OCI-LY7 (cell line): ENCODE measurements at regions not wholly inside any gene's neighbourhood (a gene's known extent, or its start where the extent isn't known, plus 50 kb on each side); places are given as distances from the start of the nearest gene placed in this dataset.

Experiments
- BruUV-seq: library from RNA; stranded (reverse); fragments of 400-500 nt; replicated peaks from 2 replicates; lab custom pipeline; 2021; lab: Mats Ljungman, UMichigan
- CTCF ChIA-PET: fragments of 300-600 bp; sonication (Branson Sonifier 250); formaldehyde crosslinking; loops from one replicate; lab custom pipeline; 2022; ENCODE audit warnings: antibody characterized with exemption; ENCODE audit not compliant: unreplicated experiment; lab: Charles Lee
- POLR2A ChIA-PET: fragments of 300-600 bp; sonication (Branson Sonifier 250); formaldehyde crosslinking; loops from one replicate; lab custom pipeline; 2022; ENCODE audit warnings: antibody characterized with exemption; lab: Charles Lee
- DNase-seq: peaks from one replicate; pipeline ENCODE4 v3.0.0-alpha.2; 2015; ENCODE audit warnings: low spot score
- H2AFZ ChIP-seq: fragments of 200-600 bp; sonication (generic), shearing (Covaris generic); 2 replicates; pipeline ENCODE4 v1.6.1; 2014; ENCODE audit warnings: mild to moderate bottlenecking, antibody characterized with exemption, low read length, moderate library complexity
- H3K27ac ChIP-seq: fragments of 200-600 bp; sonication (generic); 2 replicates; pipeline ENCODE4 v1.5.1; 2014; ENCODE audit warnings: mixed run types, low read depth, mild to moderate bottlenecking, moderate library complexity, low read length, inconsistent platforms; ENCODE audit not compliant: poor library complexity, severe bottlenecking
- H3K36me3 ChIP-seq: fragments of 200-600 bp; sonication (generic); 2 replicates; pipeline ENCODE4 v1.6.1; 2014; ENCODE audit warnings: mild to moderate bottlenecking, antibody characterized with exemption, low read length, moderate library complexity, mixed read lengths; ENCODE audit not compliant: insufficient read depth
- H3K4me1 ChIP-seq: fragments of 200-600 bp; sonication (generic); 2 replicates; pipeline ENCODE4 v1.5.1; 2014; ENCODE audit warnings: mild to moderate bottlenecking, low read length; ENCODE audit not compliant: insufficient read depth, poor library complexity, severe bottlenecking
- H3K4me2 ChIP-seq: fragments of 200-600 bp; sonication (generic); 2 replicates; pipeline ENCODE4 v1.6.1; 2014; ENCODE audit warnings: mild to moderate bottlenecking, low read length
- H3K4me3 ChIP-seq: fragments of 200-600 bp; sonication (generic); 2 replicates; pipeline ENCODE4 v1.5.1; 2014; ENCODE audit warnings: mild to moderate bottlenecking, low read depth, low read length; ENCODE audit not compliant: poor library complexity, severe bottlenecking
- H3K79me2 ChIP-seq: fragments of 200-600 bp; sonication (generic); 2 replicates; pipeline ENCODE4 v1.6.1; 2016; ENCODE audit warnings: low read depth, mild to moderate bottlenecking, low read length, moderate library complexity, mixed read lengths; ENCODE audit not compliant: insufficient read depth
- H3K9me2 ChIP-seq: fragments of 200-600 bp; sonication (generic); 2 replicates; pipeline ENCODE4 v1.6.1; 2016; ENCODE audit warnings: mild to moderate bottlenecking, low read length, mixed read lengths; ENCODE audit not compliant: insufficient read depth
- H3K9me3 ChIP-seq: fragments of 200-600 bp; sonication (generic); 2 replicates; pipeline ENCODE4 v1.6.1; 2014; ENCODE audit warnings: mild to moderate bottlenecking, mixed run types, low read length, mixed read lengths
- H4K20me1 ChIP-seq: fragments of 200-600 bp; sonication (generic); 2 replicates; pipeline ENCODE4 v1.6.1; 2014; ENCODE audit warnings: mild to moderate bottlenecking, antibody characterized with exemption, low read length, moderate library complexity, mixed read lengths; ENCODE audit not compliant: insufficient read depth
- EZH2phosphoT487 ChIP-seq: fragments of 200-600 bp; sonication (generic); IDR thresholded peaks from 2 replicates; pipeline ENCODE4 v1.6.1; 2018; ENCODE audit warnings: low read depth, borderline replicate concordance, mild to moderate bottlenecking, mixed run types, antibody characterized with exemption, low read length, moderate library complexity, mixed read lengths
- intact Hi-C: fragments of 100-400 bp; cut with micrococcal nuclease; formaldehyde crosslinking; loops from one replicate; pipeline ENCODE4 v1.10.0; 2022; ENCODE audit not compliant: unreplicated experiment
- TF ChIP-seq, protein P1 (sequence below): fragments of 200-600 bp; sonication (generic); conservative IDR thresholded peaks from 2 replicates; pipeline ENCODE4 v1.5.1; 2014; ENCODE audit warnings: mild to moderate bottlenecking, antibody characterized with exemption, low read length, moderate library complexity, mixed read lengths

DNA sequence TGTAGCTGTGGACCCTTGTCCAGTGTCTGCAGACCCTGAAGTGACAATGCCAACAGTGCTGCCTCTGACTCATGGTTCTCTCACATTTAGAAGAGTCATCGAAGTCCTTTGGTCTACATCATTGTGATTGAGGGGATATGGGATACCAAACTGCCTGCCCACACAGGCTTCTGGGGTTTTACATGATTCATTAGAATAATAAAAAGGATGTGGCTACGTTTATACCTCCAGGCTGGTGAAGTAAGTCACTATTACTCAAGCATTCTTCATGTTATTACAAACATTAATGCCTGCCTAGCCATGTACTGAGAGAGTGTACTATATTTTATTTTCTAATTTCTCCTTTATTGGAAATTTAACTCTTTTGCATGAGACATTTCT, 365.7 kb downstream of the SPATA31D1 start:
- TF ChIP-seq EZH2phosphoT487 = no peak
- TF ChIP-seq, protein P1, sequence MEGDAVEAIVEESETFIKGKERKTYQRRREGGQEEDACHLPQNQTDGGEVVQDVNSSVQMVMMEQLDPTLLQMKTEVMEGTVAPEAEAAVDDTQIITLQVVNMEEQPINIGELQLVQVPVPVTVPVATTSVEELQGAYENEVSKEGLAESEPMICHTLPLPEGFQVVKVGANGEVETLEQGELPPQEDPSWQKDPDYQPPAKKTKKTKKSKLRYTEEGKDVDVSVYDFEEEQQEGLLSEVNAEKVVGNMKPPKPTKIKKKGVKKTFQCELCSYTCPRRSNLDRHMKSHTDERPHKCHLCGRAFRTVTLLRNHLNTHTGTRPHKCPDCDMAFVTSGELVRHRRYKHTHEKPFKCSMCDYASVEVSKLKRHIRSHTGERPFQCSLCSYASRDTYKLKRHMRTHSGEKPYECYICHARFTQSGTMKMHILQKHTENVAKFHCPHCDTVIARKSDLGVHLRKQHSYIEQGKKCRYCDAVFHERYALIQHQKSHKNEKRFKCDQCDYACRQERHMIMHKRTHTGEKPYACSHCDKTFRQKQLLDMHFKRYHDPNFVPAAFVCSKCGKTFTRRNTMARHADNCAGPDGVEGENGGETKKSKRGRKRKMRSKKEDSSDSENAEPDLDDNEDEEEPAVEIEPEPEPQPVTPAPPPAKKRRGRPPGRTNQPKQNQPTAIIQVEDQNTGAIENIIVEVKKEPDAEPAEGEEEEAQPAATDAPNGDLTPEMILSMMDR = no peak
- ChIA-PET CTCF (no interaction called here), POLR2A (no interaction called here)
- Histone ChIP-seq H3K4me1 (no peaks in the 10 kb centered on the region), H3K4me3 (no peak overlapping the region), H3K9me2 (no peaks in the 10 kb centered on the region), H3K27ac (no peak overlapping the region), H3K9me3 (0 out of 2 replicates have a peak, but pooled peaks cover 5% of the 10 kb centered on the region), H2AFZ (no peak overlapping the region), H3K79me2 (no peaks in the 10 kb centered on the region), H4K20me1 (no peaks in the 10 kb centered on the region), H3K36me3 (no peaks in the 10 kb centered on the region), H3K4me2 (no peak overlapping the region)
- no TSS peak for BruUV-seq
- intact Hi-C loops = no loop called here
- no peak for DNase-seq

DNA sequence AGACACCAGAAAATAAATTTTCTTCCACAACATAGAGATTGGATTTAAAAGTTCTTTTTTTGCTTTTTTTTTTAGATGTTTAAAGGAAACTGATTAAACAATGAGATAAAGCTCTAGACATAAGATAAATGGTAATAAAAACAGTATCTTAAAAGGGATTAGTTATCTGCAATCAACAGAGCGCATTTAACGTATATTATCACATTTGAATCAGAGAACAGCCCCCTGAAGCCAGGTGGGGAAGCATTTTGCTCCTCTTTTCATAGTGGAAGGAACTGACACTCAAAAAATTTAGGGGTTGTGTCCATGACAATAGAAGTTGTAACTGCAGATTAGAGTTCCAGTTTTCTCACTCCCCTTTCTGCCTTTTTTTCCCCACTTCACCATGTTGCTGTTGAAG, 367.6 kb downstream of the SPATA31D1 start:
- intact Hi-C loops = no loop called here
- DNase-seq = no peak
- Histone ChIP-seq H3K36me3 (no peaks in the 10 kb centered on the region), H3K9me3 (no peaks in the 10 kb centered on the region), H4K20me1 (no peaks in the 10 kb centered on the region), H3K4me2 (no peak overlapping the region), H3K4me3 (no peak overlapping the region), H3K4me1 (no peaks in the 10 kb centered on the region), H3K27ac (no peak overlapping the region), H2AFZ (no peak overlapping the region), H3K79me2 (no peaks in the 10 kb centered on the region), H3K9me2 (no peaks in the 10 kb centered on the region)
- CTCF ChIA-PET = no interaction called here
- BruUV-seq = no TSS peak
- TF ChIP-seq, protein P1 = no peak
- no peak for TF ChIP-seq EZH2phosphoT487
- POLR2A ChIA-PET = interaction anchor here (0.5 to 0.9 kb wide), 3 partner anchors 10 to 57 kb away, joined by 3 read pairs; no protein-coding TSS in a partner anchor

DNA sequence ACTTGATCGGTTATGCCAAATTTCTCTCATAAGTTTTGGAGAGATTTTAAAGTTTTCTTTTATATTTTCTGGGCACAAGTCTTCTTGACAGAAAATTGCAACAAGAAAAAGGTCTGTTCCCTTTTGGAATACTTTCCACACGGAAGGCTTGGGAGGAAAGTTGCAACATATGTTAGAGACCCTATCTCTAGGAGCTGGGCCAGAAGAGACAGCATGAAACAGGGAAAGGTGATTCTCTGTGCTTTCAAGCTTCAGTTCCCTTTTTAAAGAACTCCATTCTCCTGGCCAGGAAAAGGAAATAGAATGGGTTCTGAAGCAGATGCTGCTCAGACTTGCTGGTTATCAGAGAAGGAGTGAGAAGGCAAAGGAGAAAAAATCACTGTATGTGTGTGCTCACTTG, 368.3 kb downstream of the SPATA31D1 start:
- H3K9me3 ChIP-seq = no peaks in the 10 kb centered on the region
- no peaks in the 10 kb centered on the region for H4K20me1 ChIP-seq
- H3K9me2 ChIP-seq = no peaks in the 10 kb centered on the region
- H2AFZ ChIP-seq = no peak overlapping the region
- no peaks in the 10 kb centered on the region for H3K4me1 ChIP-seq
- H3K4me2 ChIP-seq = no peak overlapping the region
- no TSS peak for BruUV-seq
- H3K36me3 ChIP-seq = no peaks in the 10 kb centered on the region
- DNase-seq = no peak
- ChIA-PET CTCF (no interaction called here), POLR2A (interaction anchor here (0.9 kb wide), 1 partner anchor 9 kb away, joined by 3 read pairs; no protein-coding TSS in a partner anchor)
- no peak overlapping the region for H3K4me3 ChIP-seq
- no peak overlapping the region for H3K27ac ChIP-seq
- TF ChIP-seq EZH2phosphoT487 = no peak
- TF ChIP-seq, protein P1 = no peak
- intact Hi-C loops = no loop called here
- H3K79me2 ChIP-seq = no peaks in the 10 kb centered on the region
